Trophoblast cell (in vitro differentiated cells and primary cell): ENCODE measurements at regions not wholly inside any gene's neighbourhood (a gene's known extent, or its start where the extent isn't known, plus 50 kb on each side); places are given as distances from the start of the nearest gene placed in this dataset.

Experiments
- DNase-seq, 2 donors: peaks; one replicate each; pipeline ENCODE4 v3.0.0-alpha.2; 2016
- H2AFZ ChIP-seq: 2 replicates; pipeline ENCODE4 v1.6.1; 2013; ENCODE audit warnings: low read length, moderate library complexity, mild to moderate bottlenecking; ENCODE audit not compliant: insufficient read depth, poor library complexity
- H2AK5ac ChIP-seq: 2 replicates; pipeline ENCODE4 v1.6.1; 2013; ENCODE audit warnings: mild to moderate bottlenecking, low read length
- H2BK120ac ChIP-seq: 2 replicates; pipeline ENCODE4 v1.6.1; 2013; ENCODE audit warnings: low read length, mild to moderate bottlenecking, moderate library complexity; ENCODE audit not compliant: insufficient read depth, poor library complexity
- H2BK12ac ChIP-seq: 2 replicates; pipeline ENCODE4 v1.6.1; 2013; ENCODE audit warnings: mild to moderate bottlenecking, low read length, moderate library complexity
- H2BK5ac ChIP-seq: 2 replicates; pipeline ENCODE4 v1.6.1; 2013; ENCODE audit warnings: low read length, low read depth, moderate library complexity, mild to moderate bottlenecking; ENCODE audit not compliant: poor library complexity
- H3K14ac ChIP-seq: 2 replicates; pipeline ENCODE4 v1.6.1; 2013; ENCODE audit warnings: mild to moderate bottlenecking, low read length
- H3K18ac ChIP-seq: 2 replicates; pipeline ENCODE4 v1.6.1; 2013; ENCODE audit warnings: mild to moderate bottlenecking, low read length
- H3K23ac ChIP-seq: 2 replicates; pipeline ENCODE4 v1.6.1; 2013; ENCODE audit warnings: low read length
- H3K27ac ChIP-seq: 2 replicates; pipeline ENCODE4 v1.5.1; 2013; ENCODE audit warnings: low read depth, mild to moderate bottlenecking, inconsistent platforms, low read length, moderate library complexity
- H3K27me3 ChIP-seq: 2 replicates; pipeline ENCODE4 v1.6.1; 2013; ENCODE audit warnings: inconsistent platforms, mild to moderate bottlenecking, low read length, moderate library complexity; ENCODE audit not compliant: insufficient read depth
- H3K36me3 ChIP-seq, 2 experiments: 1 replicate in 1 of 2; 2 replicates in 1 of 2; pipeline ENCODE4 v1.6.1; 2013; ENCODE audit warnings: low read length in 2 of 2, mild to moderate bottlenecking in 2 of 2, moderate library complexity in 1 of 2; ENCODE audit not compliant: insufficient read depth in 2 of 2, control insufficient read depth in 1 of 2
- H3K4ac ChIP-seq: 2 replicates; pipeline ENCODE4 v1.6.1; 2013; ENCODE audit warnings: low read depth, mild to moderate bottlenecking, low read length, moderate library complexity
- H3K4me1 ChIP-seq, 2 experiments: 1 replicate in 1 of 2; 2 replicates in 1 of 2; pipeline ENCODE4 v1.6.1; 2013; ENCODE audit warnings: low read length in 2 of 2, mild to moderate bottlenecking in 2 of 2, moderate library complexity in 1 of 2; ENCODE audit not compliant: insufficient read depth in 2 of 2, control insufficient read depth in 1 of 2
- H3K4me2 ChIP-seq: 2 replicates; pipeline ENCODE4 v1.6.1; 2013; ENCODE audit warnings: inconsistent platforms, mild to moderate bottlenecking, low read length, moderate library complexity
- H3K4me3 ChIP-seq: 2 replicates; pipeline ENCODE4 v1.5.1; 2013; ENCODE audit warnings: mild to moderate bottlenecking, low read depth, low read length, inconsistent platforms
- H3K79me1 ChIP-seq: one replicate; pipeline ENCODE4 v1.6.1; 2013; ENCODE audit warnings: low read length
- H3K79me2 ChIP-seq: 2 replicates; pipeline ENCODE4 v1.6.1; 2013; ENCODE audit warnings: low read length, mild to moderate bottlenecking; ENCODE audit not compliant: control insufficient read depth, insufficient read depth, poor library complexity
- H3K9ac ChIP-seq: 2 replicates; pipeline ENCODE4 v1.6.1; 2013; ENCODE audit warnings: mild to moderate bottlenecking, low read length
- H3K9me3 ChIP-seq: 2 replicates; pipeline ENCODE4 v1.6.1; 2013; ENCODE audit warnings: low read depth, mild to moderate bottlenecking, control low read depth, inconsistent platforms, low read length; ENCODE audit not compliant: insufficient read depth
- H4K12ac ChIP-seq: 2 replicates; pipeline ENCODE4 v1.6.1; 2013; ENCODE audit warnings: low read depth, mild to moderate bottlenecking, low read length, moderate library complexity
- H4K8ac ChIP-seq: 2 replicates; pipeline ENCODE4 v1.6.1; 2013; ENCODE audit warnings: low read depth, mild to moderate bottlenecking, low read length, moderate library complexity
- H4K91ac ChIP-seq: one replicate; pipeline ENCODE4 v1.6.1; 2013; ENCODE audit warnings: low read depth, mild to moderate bottlenecking, low read length, moderate library complexity
- WGBS: extraction: QIAGEN DNeasy Blood & Tissue Kit; methylation state at CpG from one replicate; pipeline ENCODE4 v1.1.7; 2013; ENCODE audit warnings: missing lambda C conversion rate; ENCODE audit not compliant: insufficient read length, insufficient coverage; ENCODE audit errors: extremely low coverage; 5-methylcytosine and 5-hydroxymethylcytosine counted together

DNA sequence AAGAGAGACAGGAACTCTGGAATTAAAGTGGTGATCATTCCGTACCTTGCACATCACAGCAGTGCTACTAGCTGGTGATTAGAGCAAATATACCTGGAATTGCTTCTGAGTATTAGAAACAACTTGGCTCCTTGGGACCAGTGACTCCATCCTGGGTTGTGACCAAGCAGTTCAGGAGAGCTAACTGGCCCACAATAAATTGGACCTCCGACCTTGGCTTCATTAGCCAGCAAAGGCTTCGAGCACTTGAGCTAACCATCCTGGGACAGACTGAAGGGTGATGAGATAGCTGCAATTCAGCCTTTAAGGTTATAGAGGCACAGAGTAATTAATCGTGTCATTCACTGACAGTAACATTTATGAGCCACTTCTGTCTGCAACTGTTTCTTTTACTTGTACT, 287.8 kb downstream of the INHBA start:
- no peak overlapping the region for H4K12ac ChIP-seq
- H4K91ac ChIP-seq: no peak overlapping the region
- H2AK5ac ChIP-seq: no peak overlapping the region
- no peak overlapping the region for H3K4me2 ChIP-seq
- H2BK12ac ChIP-seq: no peak overlapping the region
- no peaks in the 10 kb centered on the region for H3K79me2 ChIP-seq
- WGBS: no CpG with 5 or more reads among the region's 4 CpGs
- peaks cover 2% of the 10 kb centered on the region for H3K79me1 ChIP-seq
- no peaks in the 10 kb centered on the region for H3K9me3 ChIP-seq
- H3K27me3 ChIP-seq: no peaks in the 10 kb centered on the region
- no peak overlapping the region for H3K23ac ChIP-seq
- H3K4me1 ChIP-seq: peaks cover 3% of the 10 kb centered on the region in 2 experiments
- no peaks in the 10 kb centered on the region for H3K36me3 ChIP-seq
- no peak overlapping the region for H3K4me3 ChIP-seq
- H2AFZ ChIP-seq: no peak overlapping the region
- no peak for DNase-seq
- H3K27ac ChIP-seq: no peak overlapping the region
- no peak overlapping the region for H2BK120ac ChIP-seq
- no peak overlapping the region for H3K4ac ChIP-seq
- H3K9ac ChIP-seq: no peak overlapping the region
- no peak overlapping the region for H4K8ac ChIP-seq
- H2BK5ac ChIP-seq: no peak overlapping the region
- H3K14ac ChIP-seq: no peak overlapping the region
- no peak overlapping the region for H3K18ac ChIP-seq

GRCh38 chr7:41404375-41405074, 298.4 kb downstream of the INHBA start:
- H3K36me3 ChIP-seq: no peaks in the 10 kb centered on the region
- no peaks in the 10 kb centered on the region for H3K9me3 ChIP-seq
- DNase-seq: no peak
- H3K18ac ChIP-seq: no peak overlapping the region
- H3K9ac ChIP-seq: no peak overlapping the region
- H4K91ac ChIP-seq: no peak overlapping the region
- no peak overlapping the region for H3K23ac ChIP-seq
- H2BK5ac ChIP-seq: peak overlapping the region; percentile 44
- H4K8ac ChIP-seq: no peak overlapping the region
- no peak overlapping the region for H3K4me2 ChIP-seq
- no peak overlapping the region for H3K4me3 ChIP-seq
- WGBS: no CpG with 5 or more reads among the region's 3 CpGs
- no peak overlapping the region for H4K12ac ChIP-seq
- no peak overlapping the region for H3K4ac ChIP-seq
- H2AK5ac ChIP-seq: no peak overlapping the region
- no peak overlapping the region for H2AFZ ChIP-seq
- peaks cover 14% of the 10 kb centered on the region for H3K79me1 ChIP-seq
- no peaks in the 10 kb centered on the region for H3K79me2 ChIP-seq
- no peak overlapping the region for H3K14ac ChIP-seq
- peaks cover 4 to 7% of the 10 kb centered on the region in 2 experiments for H3K4me1 ChIP-seq
- no peak overlapping the region for H3K27ac ChIP-seq
- H3K27me3 ChIP-seq: no peaks in the 10 kb centered on the region
- H2BK12ac ChIP-seq: no peak overlapping the region
- H2BK120ac ChIP-seq: peak overlapping the region; percentile 71

DNA sequence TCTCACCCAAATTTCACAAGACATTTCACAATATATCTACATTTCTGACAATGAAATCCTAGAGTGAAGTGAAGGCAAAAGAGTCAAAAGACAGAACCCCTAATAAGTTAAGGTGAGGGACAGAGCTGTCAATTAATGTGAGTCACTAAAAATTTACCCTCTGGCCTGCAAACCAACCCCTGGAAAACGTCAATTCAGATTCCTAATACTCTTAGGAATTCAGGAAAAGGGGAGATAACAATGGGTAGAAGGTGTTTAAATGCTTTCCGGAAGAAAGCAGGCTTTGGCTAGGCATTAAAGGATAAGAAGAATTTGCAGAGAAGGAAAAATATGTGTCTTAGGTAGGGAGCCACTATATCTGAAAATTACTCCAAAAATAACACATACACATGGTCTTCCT, 299.6 kb downstream of the INHBA start:
- Histone ChIP-seq H3K14ac (no peak overlapping the region), H2BK5ac (no peak overlapping the region), H4K8ac (no peak overlapping the region), H2BK120ac (no peak overlapping the region), H2AFZ (no peak overlapping the region), H3K79me2 (no peaks in the 10 kb centered on the region), H4K91ac (no peak overlapping the region), H3K36me3 (no peaks in the 10 kb centered on the region), H3K18ac (no peak overlapping the region), H4K12ac (no peak overlapping the region), H3K23ac (no peak overlapping the region), H2BK12ac (no peak overlapping the region), H3K27me3 (no peaks in the 10 kb centered on the region), H2AK5ac (no peak overlapping the region), H3K79me1 (peaks cover 16% of the 10 kb centered on the region), H3K4me2 (no peak overlapping the region), H3K4me1 (peaks cover 4 to 7% of the 10 kb centered on the region in 2 experiments), H3K9me3 (no peaks in the 10 kb centered on the region), H3K4me3 (no peak overlapping the region), H3K4ac (no peak overlapping the region), H3K27ac (no peak overlapping the region), H3K9ac (no peak overlapping the region)
- DNase-seq: peak; percentile 4 to 60
- no CpG with 5 or more reads among the region's 2 CpGs for WGBS

GRCh38 chr7:41401833-41402232, 301.1 kb downstream of the INHBA start:
- Histone ChIP-seq H4K12ac (no peak overlapping the region), H3K18ac (no peak overlapping the region), H3K9me3 (no peaks in the 10 kb centered on the region), H3K4ac (peak overlapping the region; percentile 15), H3K79me2 (no peaks in the 10 kb centered on the region), H2AK5ac (no peak overlapping the region), H4K8ac (no peak overlapping the region), H4K91ac (peak overlapping the region; percentile 85), H3K14ac (no peak overlapping the region), H3K4me3 (no peak overlapping the region), H3K27ac (peak overlapping the region; percentile 8), H2BK120ac (peak overlapping the region; percentile 56), H2BK5ac (peak overlapping the region; percentile 68), H3K36me3 (no peaks in the 10 kb centered on the region), H3K27me3 (no peaks in the 10 kb centered on the region), H3K23ac (no peak overlapping the region), H2AFZ (no peak overlapping the region), H2BK12ac (peak overlapping the region; percentile 78), H3K9ac (no peak overlapping the region), H3K79me1 (peaks cover 13% of the 10 kb centered on the region), H3K4me2 (no peak overlapping the region), H3K4me1 (peaks cover 4 to 7% of the 10 kb centered on the region in 2 experiments)
- no peak for DNase-seq
- WGBS: no CpG with 5 or more reads among the region's 4 CpGs
